ENCODE measurements at regions not wholly inside any gene's neighbourhood (a gene's known extent, or its start where the extent isn't known, plus 50 kb on each side); places are given as distances from the start of the nearest gene placed in this dataset.

- H3K27ac ChIP-seq (ENCODE audit: insufficient read depth, low read length, poor library complexity, severe bottlenecking), result no peak overlapping the region
- no peak overlapping the region for H3K27ac Mint-ChIP-seq
- DNase-seq, result no peak
- no peaks in the 10 kb centered on the region for H3K4me1 ChIP-seq (ENCODE audit: control insufficient read depth, insufficient read depth, low read length, poor library complexity, severe bottlenecking)
- H3K4me1 Mint-ChIP-seq, result no peaks in the 10 kb centered on the region
- peaks cover 0 to 4% (median 1%) of the 10 kb centered on the region in 7 donors for H3K9me3 Mint-ChIP-seq
- no peaks in the 10 kb centered on the region for H3K36me3 Mint-ChIP-seq
- no peaks in the 10 kb centered on the region for H3K27me3 Mint-ChIP-seq
- H3K4me3 ChIP-seq (ENCODE audit: low read depth, low read length), result no peak overlapping the region
- ATAC-seq (ENCODE audit: low read depth in 2 of 2), result no peak
- H3K27me3 ChIP-seq (ENCODE audit: control insufficient read depth, insufficient read depth, low read length), result no peaks in the 10 kb centered on the region
- no peaks in the 10 kb centered on the region for H3K9me3 ChIP-seq (ENCODE audit: control insufficient read depth in 2 of 2, low read length in 2 of 2)
- no peaks in the 10 kb centered on the region for H3K36me3 ChIP-seq (ENCODE audit: control insufficient read depth, insufficient read depth, low read length)
- no peak overlapping the region for H3K4me3 Mint-ChIP-seq
Observed at GRCh38 chr5:58262226-58262625, 197.7 kb downstream of the PLK2 start.

GRCh38 chr5:58261605-58262004, 198.3 kb downstream of the PLK2 start:
- no peaks in the 10 kb centered on the region for H3K36me3 Mint-ChIP-seq
- H3K4me3 Mint-ChIP-seq, result no peak overlapping the region
- no peaks in the 10 kb centered on the region for H3K36me3 ChIP-seq (ENCODE audit: control insufficient read depth, insufficient read depth, low read length)
- no peaks in the 10 kb centered on the region for H3K27me3 Mint-ChIP-seq
- H3K4me1 Mint-ChIP-seq, result no peaks in the 10 kb centered on the region
- H3K4me1 ChIP-seq (ENCODE audit: control insufficient read depth, insufficient read depth, low read length, poor library complexity, severe bottlenecking), result no peaks in the 10 kb centered on the region
- ATAC-seq (ENCODE audit: low read depth in 2 of 2) (no peak), DNase-seq (no peak)
- no peak overlapping the region for H3K27ac Mint-ChIP-seq
- H3K4me3 ChIP-seq (ENCODE audit: low read depth, low read length), result no peak overlapping the region
- no peaks in the 10 kb centered on the region for H3K9me3 ChIP-seq (ENCODE audit: control insufficient read depth in 2 of 2, low read length in 2 of 2)
- peaks cover 0 to 4% (median 1%) of the 10 kb centered on the region in 7 donors for H3K9me3 Mint-ChIP-seq
- H3K27me3 ChIP-seq (ENCODE audit: control insufficient read depth, insufficient read depth, low read length), result no peaks in the 10 kb centered on the region
- H3K27ac ChIP-seq (ENCODE audit: insufficient read depth, low read length, poor library complexity, severe bottlenecking), result no peak overlapping the region

GRCh38 chr5:58260243-58260642, 199.6 kb downstream of the PLK2 start:
- no peak overlapping the region for H3K4me3 ChIP-seq (ENCODE audit: low read depth, low read length)
- H3K9me3 Mint-ChIP-seq, result peaks cover 0 to 4% (median 1%) of the 10 kb centered on the region in 7 donors
- no peaks in the 10 kb centered on the region for H3K27me3 Mint-ChIP-seq
- no peaks in the 10 kb centered on the region for H3K36me3 Mint-ChIP-seq
- H3K27ac ChIP-seq (ENCODE audit: insufficient read depth, low read length, poor library complexity, severe bottlenecking), result no peak overlapping the region
- H3K36me3 ChIP-seq (ENCODE audit: control insufficient read depth, insufficient read depth, low read length), result no peaks in the 10 kb centered on the region
- H3K4me1 Mint-ChIP-seq, result no peaks in the 10 kb centered on the region
- no peaks in the 10 kb centered on the region for H3K27me3 ChIP-seq (ENCODE audit: control insufficient read depth, insufficient read depth, low read length)
- DNase-seq (no peak), ATAC-seq (ENCODE audit: low read depth in 2 of 2) (no peak)
- H3K4me1 ChIP-seq (ENCODE audit: control insufficient read depth, insufficient read depth, low read length, poor library complexity, severe bottlenecking), result no peaks in the 10 kb centered on the region
- no peaks in the 10 kb centered on the region for H3K9me3 ChIP-seq (ENCODE audit: control insufficient read depth in 2 of 2, low read length in 2 of 2)
- no peak overlapping the region for H3K4me3 Mint-ChIP-seq
- H3K27ac Mint-ChIP-seq, result no peak overlapping the region

- no peaks in the 10 kb centered on the region for H3K4me1 ChIP-seq (ENCODE audit: control insufficient read depth, insufficient read depth, low read length, poor library complexity, severe bottlenecking)
- Mint-ChIP-seq H3K4me1 (no peaks in the 10 kb centered on the region), H3K27me3 (no peaks in the 10 kb centered on the region), H3K4me3 (no peak overlapping the region), H3K27ac (no peak overlapping the region), H3K36me3 (no peaks in the 10 kb centered on the region), H3K9me3 (peaks cover 0 to 4% (median 1%) of the 10 kb centered on the region in 7 donors)
- DNase-seq (no peak), ATAC-seq (ENCODE audit: low read depth in 2 of 2) (no peak)
- H3K9me3 ChIP-seq (ENCODE audit: control insufficient read depth in 2 of 2, low read length in 2 of 2), result no peaks in the 10 kb centered on the region
- no peak overlapping the region for H3K4me3 ChIP-seq (ENCODE audit: low read depth, low read length)
- H3K36me3 ChIP-seq (ENCODE audit: control insufficient read depth, insufficient read depth, low read length), result no peaks in the 10 kb centered on the region
- no peak overlapping the region for H3K27ac ChIP-seq (ENCODE audit: insufficient read depth, low read length, poor library complexity, severe bottlenecking)
- no peaks in the 10 kb centered on the region for H3K27me3 ChIP-seq (ENCODE audit: control insufficient read depth, insufficient read depth, low read length)
Observed at GRCh38 chr5:58259685-58260152, 200.2 kb downstream of the PLK2 start.

GRCh38 chr5:58258984-58259684, 200.8 kb downstream of the PLK2 start:
- H3K27ac Mint-ChIP-seq, result no peak overlapping the region
- H3K36me3 Mint-ChIP-seq, result no peaks in the 10 kb centered on the region
- no peak overlapping the region for H3K4me3 Mint-ChIP-seq
- no peaks in the 10 kb centered on the region for H3K36me3 ChIP-seq (ENCODE audit: control insufficient read depth, insufficient read depth, low read length)
- no peak overlapping the region for H3K4me3 ChIP-seq (ENCODE audit: low read depth, low read length)
- DNase-seq, result no peak
- ATAC-seq (ENCODE audit: low read depth in 2 of 2), result no peak
- no peaks in the 10 kb centered on the region for H3K9me3 ChIP-seq (ENCODE audit: control insufficient read depth in 2 of 2, low read length in 2 of 2)
- no peaks in the 10 kb centered on the region for H3K4me1 ChIP-seq (ENCODE audit: control insufficient read depth, insufficient read depth, low read length, poor library complexity, severe bottlenecking)
- H3K4me1 Mint-ChIP-seq, result no peaks in the 10 kb centered on the region
- no peaks in the 10 kb centered on the region for H3K27me3 Mint-ChIP-seq
- H3K9me3 Mint-ChIP-seq, result peaks cover 0 to 4% (median 1%) of the 10 kb centered on the region in 7 donors
- H3K27ac ChIP-seq (ENCODE audit: insufficient read depth, low read length, poor library complexity, severe bottlenecking), result no peak overlapping the region
- H3K27me3 ChIP-seq (ENCODE audit: control insufficient read depth, insufficient read depth, low read length), result no peaks in the 10 kb centered on the region

GRCh38 chr5:58255970-58256369, 203.9 kb downstream of the PLK2 start:
- no peak overlapping the region for H3K4me3 Mint-ChIP-seq
- peaks cover 0 to 4% (median 0%) of the 10 kb centered on the region in 7 donors for H3K9me3 Mint-ChIP-seq
- Histone ChIP-seq H3K36me3 (ENCODE audit: control insufficient read depth, insufficient read depth, low read length) (no peaks in the 10 kb centered on the region), H3K4me3 (ENCODE audit: low read depth, low read length) (no peak overlapping the region), H3K9me3 (ENCODE audit: control insufficient read depth in 2 of 2, low read length in 2 of 2) (no peaks in the 10 kb centered on the region), H3K27me3 (ENCODE audit: control insufficient read depth, insufficient read depth, low read length) (no peaks in the 10 kb centered on the region), H3K4me1 (ENCODE audit: control insufficient read depth, insufficient read depth, low read length, poor library complexity, severe bottlenecking) (no peaks in the 10 kb centered on the region), H3K27ac (ENCODE audit: insufficient read depth, low read length, poor library complexity, severe bottlenecking) (no peak overlapping the region)
- H3K27ac Mint-ChIP-seq, result no peak overlapping the region
- no peaks in the 10 kb centered on the region for H3K27me3 Mint-ChIP-seq
- DNase-seq (no peak), ATAC-seq (ENCODE audit: low read depth in 2 of 2) (no peak)
- no peaks in the 10 kb centered on the region for H3K4me1 Mint-ChIP-seq
- no peaks in the 10 kb centered on the region for H3K36me3 Mint-ChIP-seq

GRCh38 chr5:58255386-58255785, 204.5 kb downstream of the PLK2 start:
- Histone ChIP-seq H3K36me3 (ENCODE audit: control insufficient read depth, insufficient read depth, low read length) (no peaks in the 10 kb centered on the region), H3K4me3 (ENCODE audit: low read depth, low read length) (no peak overlapping the region), H3K4me1 (ENCODE audit: control insufficient read depth, insufficient read depth, low read length, poor library complexity, severe bottlenecking) (no peaks in the 10 kb centered on the region), H3K9me3 (ENCODE audit: control insufficient read depth in 2 of 2, low read length in 2 of 2) (no peaks in the 10 kb centered on the region), H3K27me3 (ENCODE audit: control insufficient read depth, insufficient read depth, low read length) (no peaks in the 10 kb centered on the region), H3K27ac (ENCODE audit: insufficient read depth, low read length, poor library complexity, severe bottlenecking) (no peak overlapping the region)
- no peaks in the 10 kb centered on the region for H3K27me3 Mint-ChIP-seq
- H3K27ac Mint-ChIP-seq, result no peak overlapping the region
- ATAC-seq (ENCODE audit: low read depth in 2 of 2), result no peak
- no peak for DNase-seq
- H3K36me3 Mint-ChIP-seq, result no peaks in the 10 kb centered on the region
- no peak overlapping the region for H3K4me3 Mint-ChIP-seq
- H3K4me1 Mint-ChIP-seq, result no peaks in the 10 kb centered on the region
- H3K9me3 Mint-ChIP-seq, result peaks cover 0 to 4% (median 0%) of the 10 kb centered on the region in 7 donors

- DNase-seq, result no peak
- no peaks in the 10 kb centered on the region for H3K4me1 Mint-ChIP-seq
Observed at GRCh38 chr5:58248221-58248620, 211.7 kb downstream of the PLK2 start.

More at GRCh38 chr5:58248221-58248620, 211.7 kb downstream of the PLK2 start:
- Mint-ChIP-seq H3K27me3 (no peaks in the 10 kb centered on the region), H3K27ac (no peak overlapping the region), H3K36me3 (peaks cover 3% of the 10 kb centered on the region), H3K9me3 (peaks cover 0 to 4% (median 1%) of the 10 kb centered on the region in 7 donors), H3K4me3 (no peak overlapping the region)
- no peaks in the 10 kb centered on the region for H3K9me3 ChIP-seq (ENCODE audit: control insufficient read depth in 2 of 2, low read length in 2 of 2)
- no peaks in the 10 kb centered on the region for H3K36me3 ChIP-seq (ENCODE audit: control insufficient read depth, insufficient read depth, low read length)
- no peaks in the 10 kb centered on the region for H3K4me1 ChIP-seq (ENCODE audit: control insufficient read depth, insufficient read depth, low read length, poor library complexity, severe bottlenecking)
- no peaks in the 10 kb centered on the region for H3K27me3 ChIP-seq (ENCODE audit: control insufficient read depth, insufficient read depth, low read length)
- ATAC-seq (ENCODE audit: low read depth in 2 of 2), result no peak
- no peak overlapping the region for H3K27ac ChIP-seq (ENCODE audit: insufficient read depth, low read length, poor library complexity, severe bottlenecking)
- H3K4me3 ChIP-seq (ENCODE audit: low read depth, low read length), result no peak overlapping the region

Measured in CD4-positive, CD25-positive, alpha-beta regulatory T cell (primary cell).